CD8-positive, alpha-beta memory T cell (primary cell): ENCODE measurements at regions not wholly inside any gene's neighbourhood (a gene's known extent, or its start where the extent isn't known, plus 50 kb on each side); places are given as distances from the start of the nearest gene placed in this dataset.
"Not testable (repeated sequence)": the region's sequence is repeated elsewhere in the genome, so short reads cannot be mapped to it uniquely, and the experiment has no call there.

Experiments
- CTCF ChIA-PET: fragments of 350-600 bp; sonication (Branson Sonifier 250); formaldehyde crosslinking; loops from one replicate; lab custom pipeline; 2021; ENCODE audit warnings: antibody characterized with exemption; lab: Charles Lee
- POLR2A ChIA-PET: fragments of 350-600 bp; sonication (Branson Sonifier 250); formaldehyde crosslinking; loops from one replicate; lab custom pipeline; 2021; ENCODE audit warnings: antibody characterized with exemption; lab: Charles Lee
- DNase-seq, 5 donors: peaks; one replicate each; pipeline versions ENCODE4 v3.0.0 to v3.0.0-alpha.2; 2020 to 2022; ENCODE audit warnings: mixed read lengths in 1 of 5
- H3K27ac ChIP-seq: one replicate; pipeline ENCODE4 v1.7.0; 2013; ENCODE audit warnings: low read depth, mild to moderate bottlenecking, low read length, moderate library complexity
- H3K27me3 ChIP-seq: 2 replicates; pipeline ENCODE4 v1.7.0; 2013; ENCODE audit warnings: low read length, mild to moderate bottlenecking; ENCODE audit not compliant: insufficient read depth, poor library complexity, severe bottlenecking
- H3K36me3 ChIP-seq: 2 replicates; pipeline ENCODE4 v1.7.0; 2013; ENCODE audit warnings: mild to moderate bottlenecking, low read length, moderate library complexity; ENCODE audit not compliant: insufficient read depth
- H3K4me1 ChIP-seq: 2 replicates; pipeline ENCODE4 v1.7.0; 2013; ENCODE audit warnings: mild to moderate bottlenecking, low read length, moderate library complexity; ENCODE audit not compliant: insufficient read depth
- H3K4me3 ChIP-seq: 2 replicates; pipeline ENCODE4 v1.7.0; 2013; ENCODE audit warnings: mild to moderate bottlenecking, low read length
- H3K9me3 ChIP-seq: 2 replicates; pipeline ENCODE4 v1.7.0; 2013; ENCODE audit warnings: mild to moderate bottlenecking, low read length
- H3K27ac Mint-ChIP-seq, 8 donors: one replicate each; pipeline ENCODE4 v1.8.0; 2020 to 2021; ENCODE audit warnings: mixed read lengths in 8 of 8, mild to moderate bottlenecking in 6 of 8, inconsistent platforms in 3 of 8, moderate library complexity in 3 of 8
- H3K27me3 Mint-ChIP-seq, 2 donors: one replicate each; pipeline ENCODE4 v1.8.0; 2020 to 2021; ENCODE audit warnings: mixed read lengths in 2 of 2, mild to moderate bottlenecking in 1 of 2, moderate library complexity in 1 of 2
- H3K36me3 Mint-ChIP-seq, 3 donors: one replicate each; pipeline ENCODE4 v1.8.0; 2020 to 2021; ENCODE audit warnings: mixed read lengths in 3 of 3, inconsistent platforms in 1 of 3, mild to moderate bottlenecking in 1 of 3
- H3K4me1 Mint-ChIP-seq, 3 donors: one replicate each; pipeline ENCODE4 v1.8.0; 2020 to 2021; ENCODE audit warnings: mixed read lengths in 3 of 3, inconsistent platforms in 1 of 3, mild to moderate bottlenecking in 1 of 3
- H3K4me3 Mint-ChIP-seq, 7 donors: one replicate each; pipeline ENCODE4 v1.8.0; 2020 to 2021; ENCODE audit warnings: mixed read lengths in 7 of 7, mild to moderate bottlenecking in 6 of 7, moderate library complexity in 4 of 7, inconsistent platforms in 2 of 7
- H3K9me3 Mint-ChIP-seq, 5 donors: one replicate each; pipeline ENCODE4 v1.8.0; 2020 to 2022; ENCODE audit warnings: mixed read lengths in 5 of 5, mild to moderate bottlenecking in 3 of 5, moderate library complexity in 2 of 5, inconsistent platforms in 1 of 5

DNA sequence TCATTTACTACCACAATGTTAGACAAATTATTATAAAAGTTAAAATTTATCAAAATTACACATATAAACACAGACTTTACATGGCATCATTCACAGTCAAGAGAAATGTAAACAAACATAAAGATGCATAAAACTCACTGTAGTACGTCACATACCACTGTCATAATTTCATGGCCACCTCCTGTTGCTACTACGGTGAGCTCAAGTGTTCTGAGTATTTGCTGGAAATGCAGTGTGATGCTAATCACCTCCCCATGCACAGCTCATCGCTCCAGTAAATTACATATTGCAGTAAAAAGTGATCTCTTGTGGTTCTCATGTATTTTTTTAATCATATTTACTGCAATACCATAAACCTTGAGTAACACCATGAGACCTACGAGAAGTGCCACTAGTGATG lies 247.7 kb upstream of the SFSWAP start:
- Histone ChIP-seq H3K27ac (no peak overlapping the region), H3K27me3 (no peaks in the 10 kb centered on the region), H3K9me3 (no peaks in the 10 kb centered on the region), H3K4me3 (no peak overlapping the region), H3K4me1 (no peaks in the 10 kb centered on the region), H3K36me3 (no peaks in the 10 kb centered on the region)
- no peaks in the 10 kb centered on the region for H3K36me3 Mint-ChIP-seq
- H3K4me1 Mint-ChIP-seq = no peaks in the 10 kb centered on the region
- DNase-seq = no peak
- H3K27me3 Mint-ChIP-seq = peaks cover 0 to 23% of the 10 kb centered on the region in 2 donors
- no peak overlapping the region for H3K27ac Mint-ChIP-seq
- ChIA-PET POLR2A (no interaction called here), CTCF (no interaction called here)
- no peak overlapping the region for H3K4me3 Mint-ChIP-seq
- peaks cover 0 to 3% (median 0%) of the 10 kb centered on the region in 5 donors for H3K9me3 Mint-ChIP-seq

DNA sequence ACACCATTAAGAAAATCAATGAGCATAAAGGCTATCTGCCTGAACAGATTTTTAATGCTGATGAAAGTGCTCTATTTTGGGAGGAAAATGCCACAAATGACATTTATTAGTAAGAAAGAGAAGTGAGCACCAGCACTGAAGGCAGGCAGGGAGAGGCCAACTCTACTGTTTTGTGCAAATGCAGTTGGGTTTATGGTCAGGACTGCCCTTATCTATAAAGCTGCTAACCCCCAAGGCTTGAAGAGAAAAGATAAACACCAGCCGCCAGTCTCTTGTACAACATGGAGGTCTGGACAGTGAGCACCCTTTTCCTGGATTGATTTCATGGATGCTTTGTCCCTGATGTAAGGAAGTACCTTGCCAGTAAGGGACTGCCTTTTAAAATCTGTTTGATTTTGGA lies 246.8 kb upstream of the SFSWAP start:
- no peaks in the 10 kb centered on the region for H3K36me3 ChIP-seq
- H3K4me1 Mint-ChIP-seq = no peaks in the 10 kb centered on the region
- no peaks in the 10 kb centered on the region for H3K36me3 Mint-ChIP-seq
- no peaks in the 10 kb centered on the region for H3K9me3 ChIP-seq
- no peak overlapping the region for H3K4me3 ChIP-seq
- no peak overlapping the region for H3K27ac Mint-ChIP-seq
- no peak overlapping the region for H3K27ac ChIP-seq
- ChIA-PET CTCF (no interaction called here), POLR2A (no interaction called here)
- no peak overlapping the region for H3K4me3 Mint-ChIP-seq
- H3K4me1 ChIP-seq = no peaks in the 10 kb centered on the region
- peaks cover 0 to 18% of the 10 kb centered on the region in 2 donors for H3K27me3 Mint-ChIP-seq
- H3K9me3 Mint-ChIP-seq = peaks cover 0 to 3% (median 0%) of the 10 kb centered on the region in 5 donors
- H3K27me3 ChIP-seq = no peaks in the 10 kb centered on the region
- DNase-seq = no peak

DNA sequence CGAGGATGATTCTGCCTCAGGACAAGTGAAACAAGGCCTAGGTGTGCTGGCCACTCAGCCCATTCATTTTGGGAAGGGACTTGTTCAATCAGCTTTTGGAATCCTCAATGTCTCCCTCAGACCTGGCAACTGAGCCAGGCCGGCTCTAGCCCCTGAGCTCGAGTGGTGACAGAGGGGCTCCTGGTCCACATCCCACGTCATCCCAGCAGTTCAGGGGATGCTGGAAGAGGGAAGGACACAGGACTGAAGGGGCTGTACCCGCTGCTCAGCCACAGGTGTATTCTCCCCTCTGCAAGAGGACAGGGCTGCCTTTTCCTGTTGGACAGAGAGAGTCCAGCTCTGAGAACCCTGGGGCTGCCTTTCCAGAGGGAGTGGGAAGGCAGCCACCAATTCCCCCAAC lies 244.6 kb upstream of the SFSWAP start:
- ChIA-PET CTCF (no interaction called here), POLR2A (no interaction called here)
- Histone ChIP-seq H3K27me3 (no peaks in the 10 kb centered on the region), H3K27ac (no peak overlapping the region), H3K4me3 (no peak overlapping the region), H3K9me3 (no peaks in the 10 kb centered on the region), H3K4me1 (no peaks in the 10 kb centered on the region), H3K36me3 (no peaks in the 10 kb centered on the region)
- Mint-ChIP-seq H3K27me3 (peaks cover 5 to 8% of the 10 kb centered on the region in 2 donors), H3K9me3 (peaks cover 0 to 3% (median 0%) of the 10 kb centered on the region in 5 donors), H3K36me3 (no peaks in the 10 kb centered on the region), H3K4me1 (no peaks in the 10 kb centered on the region), H3K27ac (no peak overlapping the region), H3K4me3 (no peak overlapping the region)
- no peak for DNase-seq

DNA sequence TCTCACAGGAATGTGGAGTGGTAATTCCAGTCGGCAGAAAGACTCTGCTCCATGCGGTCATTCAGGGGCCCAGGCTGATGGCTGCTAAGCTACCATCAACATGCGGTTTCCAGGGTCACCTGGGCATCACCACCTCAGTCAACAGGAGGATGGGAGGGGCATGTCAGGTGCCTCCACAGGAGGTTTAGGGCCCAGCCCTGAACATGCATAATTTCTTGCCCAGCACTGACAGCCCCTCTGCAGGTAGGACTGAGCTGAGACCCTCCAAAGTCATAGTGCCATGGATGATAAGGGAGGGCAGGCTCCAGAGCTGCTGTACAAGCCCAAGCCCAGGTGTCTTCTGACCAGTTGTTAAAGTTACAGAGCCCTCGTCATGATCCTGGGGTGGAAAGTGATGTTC lies 244.0 kb upstream of the SFSWAP start:
- Histone ChIP-seq H3K36me3 (no peaks in the 10 kb centered on the region), H3K27me3 (no peaks in the 10 kb centered on the region), H3K4me3 (no peak overlapping the region), H3K9me3 (no peaks in the 10 kb centered on the region), H3K27ac (no peak overlapping the region), H3K4me1 (no peaks in the 10 kb centered on the region)
- ChIA-PET POLR2A (no interaction called here), CTCF (no interaction called here)
- Mint-ChIP-seq H3K4me1 (no peaks in the 10 kb centered on the region), H3K9me3 (peaks cover 0 to 3% (median 0%) of the 10 kb centered on the region in 5 donors), H3K27me3 (peaks cover 5 to 8% of the 10 kb centered on the region in 2 donors), H3K27ac (peak overlapping the region in 1 of 8 donors; percentile 32), H3K36me3 (no peaks in the 10 kb centered on the region), H3K4me3 (no peak overlapping the region)
- DNase-seq = no peak

DNA sequence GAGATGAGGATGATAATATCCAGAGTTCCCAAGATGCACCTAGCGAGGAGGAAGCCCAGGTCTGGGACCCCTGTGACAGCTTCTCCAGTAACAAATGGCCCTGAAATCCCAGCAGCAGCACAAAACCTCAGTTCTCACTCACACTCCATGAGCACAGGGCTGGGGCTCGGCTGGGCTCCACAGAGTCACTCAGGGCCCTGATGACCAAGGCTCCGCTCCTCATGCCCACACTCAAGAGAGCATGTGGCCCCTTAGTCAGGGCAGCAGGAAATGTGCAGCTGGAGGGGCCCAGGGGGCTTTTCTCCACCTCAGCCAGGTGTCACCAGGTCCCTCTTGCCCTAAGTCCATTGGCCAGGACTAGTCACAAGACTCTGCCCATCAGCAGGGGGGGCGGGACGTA lies 242.7 kb upstream of the SFSWAP start:
- Histone ChIP-seq H3K9me3 (no peaks in the 10 kb centered on the region), H3K36me3 (no peaks in the 10 kb centered on the region), H3K27ac (no peak overlapping the region), H3K4me1 (no peaks in the 10 kb centered on the region), H3K4me3 (no peak overlapping the region), H3K27me3 (no peaks in the 10 kb centered on the region)
- CTCF ChIA-PET = no interaction called here
- Mint-ChIP-seq H3K4me3 (no peak overlapping the region), H3K36me3 (no peaks in the 10 kb centered on the region), H3K27ac (no peak overlapping the region), H3K27me3 (peaks cover 5 to 8% of the 10 kb centered on the region in 2 donors), H3K4me1 (no peaks in the 10 kb centered on the region), H3K9me3 (peaks cover 0 to 3% (median 0%) of the 10 kb centered on the region in 5 donors)
- DNase-seq = no peak
- POLR2A ChIA-PET = no interaction called here

DNA sequence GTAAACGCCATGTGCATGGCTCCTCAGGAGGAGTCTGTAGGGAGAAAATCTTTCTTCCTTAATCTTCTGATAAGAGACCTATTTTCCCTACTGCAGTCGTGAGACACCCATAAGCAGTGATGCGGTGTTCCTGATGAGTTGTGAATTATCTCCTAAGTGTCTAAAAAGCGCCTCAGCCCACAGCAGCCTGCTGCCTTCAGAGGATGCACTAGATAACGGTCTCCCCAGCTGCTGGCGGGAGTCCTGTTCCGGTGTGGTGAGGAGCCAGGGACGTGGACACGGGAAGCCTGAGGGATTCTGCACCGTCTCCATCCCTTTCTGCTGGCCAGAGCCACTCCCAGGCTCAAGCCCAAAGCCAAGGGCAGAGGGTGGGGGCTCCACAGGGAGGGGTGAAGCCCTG lies 240.9 kb upstream of the SFSWAP start:
- H3K27me3 ChIP-seq, H3K27me3 Mint-ChIP-seq, H3K4me1 Mint-ChIP-seq, H3K9me3 ChIP-seq, H3K27ac Mint-ChIP-seq, POLR2A ChIA-PET, H3K27ac ChIP-seq, DNase-seq, H3K4me3 ChIP-seq, CTCF ChIA-PET, H3K36me3 Mint-ChIP-seq, H3K4me1 ChIP-seq, H3K9me3 Mint-ChIP-seq, H3K36me3 ChIP-seq, H3K4me3 Mint-ChIP-seq: not testable (repeated sequence)

DNA sequence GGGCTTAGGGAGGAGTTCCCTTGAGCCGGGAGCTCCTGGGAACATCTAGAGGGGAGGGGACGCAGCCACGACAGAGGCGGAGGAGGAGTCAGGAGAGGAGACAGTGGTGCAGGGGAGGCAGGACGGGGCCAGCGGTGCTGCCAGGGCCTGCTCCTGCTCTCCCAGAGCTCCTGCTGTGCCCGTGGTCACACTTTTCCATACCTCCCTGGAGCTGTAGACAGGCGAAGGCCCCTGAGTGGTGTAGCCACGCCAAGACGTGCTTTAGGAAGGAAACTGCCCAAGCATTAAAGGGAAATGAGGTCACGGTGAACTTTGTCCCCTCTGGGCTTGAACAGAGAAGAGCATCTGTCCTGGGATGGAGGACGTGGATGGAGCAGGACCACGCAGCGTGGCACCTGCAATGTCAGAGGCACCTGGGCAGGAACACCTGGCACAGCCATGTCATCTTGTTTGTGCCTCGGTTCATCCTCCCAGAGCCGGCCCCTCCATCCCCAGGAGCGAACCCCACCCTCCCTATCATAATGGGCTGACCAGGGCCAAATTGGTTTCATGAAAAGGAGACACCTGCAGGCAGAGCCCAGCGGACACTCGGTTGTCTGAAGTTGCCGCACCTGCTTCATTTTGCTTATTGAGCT lies 239.5 kb upstream of the SFSWAP start:
- Histone ChIP-seq H3K27ac (no peak overlapping the region), H3K4me3 (no peak overlapping the region), H3K9me3 (no peaks in the 10 kb centered on the region), H3K36me3 (no peaks in the 10 kb centered on the region), H3K4me1 (no peaks in the 10 kb centered on the region), H3K27me3 (no peaks in the 10 kb centered on the region)
- ChIA-PET CTCF (no interaction called here), POLR2A (no interaction called here)
- H3K4me1 Mint-ChIP-seq = peaks cover 0 to 3% (median 2%) of the 10 kb centered on the region in 3 donors
- no peak overlapping the region for H3K4me3 Mint-ChIP-seq
- DNase-seq = no peak
- peaks cover 0 to 5% (median 0%) of the 10 kb centered on the region in 5 donors for H3K9me3 Mint-ChIP-seq
- H3K36me3 Mint-ChIP-seq = no peaks in the 10 kb centered on the region
- peak overlapping the region in 2 of 8 donors; percentile 4 to 77 for H3K27ac Mint-ChIP-seq
- peaks cover 5 to 8% of the 10 kb centered on the region in 2 donors for H3K27me3 Mint-ChIP-seq

DNA sequence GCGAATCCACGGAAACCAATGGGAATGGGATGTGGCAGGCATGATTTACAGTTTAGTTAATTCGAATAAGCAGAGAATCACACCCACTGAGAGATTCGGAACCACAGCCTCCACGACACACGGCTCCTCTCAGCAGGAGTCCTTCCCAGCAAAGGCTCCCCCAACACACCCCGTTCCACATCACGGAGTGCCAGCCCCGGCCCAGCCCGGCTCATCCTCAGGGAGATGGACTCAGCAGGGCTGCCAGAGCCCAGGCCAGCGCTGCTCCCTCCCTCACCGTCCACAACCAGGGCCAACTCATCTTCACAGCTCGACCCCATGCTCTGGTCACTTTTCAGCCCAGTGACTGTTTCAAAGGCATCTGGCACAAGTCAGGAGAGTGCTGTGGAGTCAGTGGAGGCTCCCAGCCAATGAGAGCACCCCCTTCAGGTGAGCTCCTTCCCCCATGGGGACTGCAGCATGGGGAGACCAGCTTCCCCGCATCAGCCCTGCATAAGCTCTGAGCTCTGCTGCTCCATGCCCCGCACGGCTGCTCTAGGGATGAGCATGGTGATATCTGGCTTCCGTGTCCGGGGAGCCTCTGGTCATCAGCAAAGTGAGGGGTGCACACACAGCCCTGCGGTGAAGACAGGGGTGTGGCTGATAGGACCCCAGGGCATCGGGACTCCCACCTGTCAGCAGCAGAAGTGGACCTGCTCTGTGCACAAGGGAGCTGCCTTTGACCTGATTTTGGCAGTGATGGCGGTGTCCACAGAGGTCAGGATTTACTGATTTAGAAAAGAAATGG lies 238.8 kb upstream of the SFSWAP start:
- peaks cover 5 to 7% of the 10 kb centered on the region in 2 donors for H3K27me3 Mint-ChIP-seq
- Histone ChIP-seq H3K27me3 (no peaks in the 10 kb centered on the region), H3K9me3 (no peaks in the 10 kb centered on the region), H3K4me1 (no peaks in the 10 kb centered on the region), H3K27ac (no peak overlapping the region), H3K4me3 (no peak overlapping the region), H3K36me3 (no peaks in the 10 kb centered on the region)
- no peak overlapping the region for H3K4me3 Mint-ChIP-seq
- no peak overlapping the region for H3K27ac Mint-ChIP-seq
- CTCF ChIA-PET = no interaction called here
- POLR2A ChIA-PET = no interaction called here
- peaks cover 0 to 6% (median 0%) of the 10 kb centered on the region in 5 donors for H3K9me3 Mint-ChIP-seq
- H3K4me1 Mint-ChIP-seq = peaks cover 0 to 3% (median 2%) of the 10 kb centered on the region in 3 donors
- no peak for DNase-seq
- no peaks in the 10 kb centered on the region for H3K36me3 Mint-ChIP-seq
